ENCODE measurements at regions not wholly inside any gene's neighbourhood (a gene's known extent, or its start where the extent isn't known, plus 50 kb on each side); places are given as distances from the start of the nearest gene placed in this dataset.

DNA sequence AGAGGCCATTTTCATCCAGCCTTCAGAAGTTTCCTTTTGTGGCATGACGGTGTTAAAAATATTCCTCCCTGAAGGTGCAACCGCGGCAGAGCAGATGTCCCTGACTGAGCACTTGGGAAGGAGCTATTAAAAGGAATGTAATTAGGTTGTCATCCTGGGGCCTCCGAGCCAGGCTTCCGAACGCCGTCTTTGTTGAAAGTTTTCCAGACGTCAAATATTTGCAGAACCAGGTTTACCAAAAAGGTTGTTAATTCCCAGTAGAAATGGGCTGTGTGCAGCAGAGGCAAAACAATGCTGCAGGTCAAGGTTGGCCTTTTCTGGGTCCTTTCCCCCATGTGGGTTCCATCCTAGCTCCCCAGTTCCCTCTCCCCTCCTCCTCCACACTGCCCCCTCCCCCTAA, 88.8 kb upstream of the CALM2 start:
- no peak overlapping the region for H3K27ac ChIP-seq (ENCODE audit: low read length)
- WGBS (ENCODE audit: insufficient coverage), result 25% methylated on average over 6 of the region's 8 CpGs
- H3K9me3 ChIP-seq (replicated peaks; ENCODE audit: control insufficient read depth, low read depth, low read length), result no peaks in the 10 kb centered on the region

DNA sequence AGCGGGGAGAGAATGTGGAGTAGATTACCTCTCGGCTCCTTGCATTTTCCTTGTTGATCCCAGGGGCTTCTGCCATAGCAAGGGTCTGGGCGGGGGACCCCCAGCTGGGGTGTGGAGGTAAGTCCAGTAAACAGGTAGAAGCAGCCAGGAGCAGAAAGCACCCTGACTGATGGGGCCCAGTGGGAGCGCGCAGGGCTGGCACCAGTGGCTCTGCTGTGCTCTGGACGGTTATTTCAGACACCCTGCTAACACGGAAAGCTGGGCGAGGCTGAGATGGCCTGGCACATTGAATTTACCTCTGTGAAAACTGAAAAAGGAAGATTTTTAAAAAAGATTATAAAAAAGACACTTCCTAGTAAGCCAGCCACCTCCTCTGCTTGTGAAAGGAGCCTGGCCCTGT, 88.4 kb upstream of the CALM2 start:
- Histone ChIP-seq H3K4me1 (ENCODE audit: control insufficient read depth, insufficient read depth, low read length) (peaks cover 10% of the 10 kb centered on the region), H3K4me3 (ENCODE audit: low read length) (no peak overlapping the region), H3K9me3 (replicated peaks; ENCODE audit: control insufficient read depth, low read depth, low read length) (no peaks in the 10 kb centered on the region), H3K27ac (ENCODE audit: low read length) (no peak overlapping the region), H3K27me3 (ENCODE audit: control insufficient read depth, insufficient read depth, low read length) (no peaks in the 10 kb centered on the region), H3K36me3 (ENCODE audit: control insufficient read depth, insufficient read depth, low read length) (no peaks in the 10 kb centered on the region)
- WGBS (ENCODE audit: insufficient coverage), result 88% methylated on average over 4 of the region's 8 CpGs
- no peak for DNase-seq

More for the DNA sequence above, 88.8 kb upstream of the CALM2 start:
- peaks cover 10% of the 10 kb centered on the region for H3K4me1 ChIP-seq (ENCODE audit: control insufficient read depth, insufficient read depth, low read length)
- H3K4me3 ChIP-seq (ENCODE audit: low read length), result no peak overlapping the region
- DNase-seq, result no peak
- no peaks in the 10 kb centered on the region for H3K27me3 ChIP-seq (ENCODE audit: control insufficient read depth, insufficient read depth, low read length)
- H3K36me3 ChIP-seq (ENCODE audit: control insufficient read depth, insufficient read depth, low read length), result no peaks in the 10 kb centered on the region

DNA sequence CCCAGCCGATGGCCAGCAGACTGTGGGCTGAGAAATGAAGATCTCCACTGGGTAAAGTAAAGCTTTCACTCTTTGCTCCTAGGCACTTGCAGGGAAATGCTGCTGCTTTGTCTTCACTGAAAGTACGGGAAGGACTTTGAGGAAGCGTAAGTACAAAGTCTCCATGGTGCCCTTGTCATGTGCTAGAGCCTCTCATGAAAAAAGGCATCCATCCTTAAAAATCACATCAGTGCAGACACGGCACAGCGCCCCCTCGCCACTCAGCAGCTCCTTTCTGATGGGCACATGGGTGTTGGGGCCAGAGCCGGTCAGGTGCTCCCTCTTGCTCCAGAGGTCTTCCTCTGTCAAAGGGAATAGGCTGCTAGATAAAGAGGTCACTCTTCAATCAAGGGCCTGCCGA, 87.8 kb upstream of the CALM2 start:
- WGBS (ENCODE audit: insufficient coverage), result 77% methylated on average over 6 of the region's 8 CpGs
- no peak for DNase-seq
- no peaks in the 10 kb centered on the region for H3K27me3 ChIP-seq (ENCODE audit: control insufficient read depth, insufficient read depth, low read length)
- no peak overlapping the region for H3K27ac ChIP-seq (ENCODE audit: low read length)
- H3K36me3 ChIP-seq (ENCODE audit: control insufficient read depth, insufficient read depth, low read length), result no peaks in the 10 kb centered on the region
- H3K4me1 ChIP-seq (ENCODE audit: control insufficient read depth, insufficient read depth, low read length), result peaks cover 7% of the 10 kb centered on the region
- no peak overlapping the region for H3K4me3 ChIP-seq (ENCODE audit: low read length)
- H3K9me3 ChIP-seq (replicated peaks; ENCODE audit: control insufficient read depth, low read depth, low read length), result no peaks in the 10 kb centered on the region

DNA sequence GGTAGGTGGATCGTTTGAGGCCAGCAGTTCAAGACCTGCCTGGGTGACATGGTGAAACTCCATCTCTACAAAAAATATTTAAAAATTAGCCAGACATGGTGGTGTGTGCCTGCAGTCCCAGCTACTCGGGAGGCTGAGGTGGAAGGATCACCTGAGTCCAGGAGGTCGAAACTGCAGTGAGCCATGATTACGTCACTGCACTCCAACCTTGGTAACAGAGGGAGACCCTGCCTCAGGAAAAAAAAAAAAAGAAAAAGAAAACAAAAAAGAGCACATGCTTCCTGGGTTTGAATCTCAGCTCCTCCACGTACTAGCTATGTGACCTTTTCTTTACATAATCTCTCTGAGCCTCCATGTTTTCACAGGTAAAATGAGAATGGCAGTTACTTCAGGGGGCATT, 86.3 kb upstream of the CALM2 start:
- Histone ChIP-seq H3K27ac (ENCODE audit: low read length) (no peak overlapping the region), H3K4me3 (ENCODE audit: low read length) (no peak overlapping the region)
- 87% methylated on average over 3 of the region's 5 CpGs for WGBS (ENCODE audit: insufficient coverage)

DNA sequence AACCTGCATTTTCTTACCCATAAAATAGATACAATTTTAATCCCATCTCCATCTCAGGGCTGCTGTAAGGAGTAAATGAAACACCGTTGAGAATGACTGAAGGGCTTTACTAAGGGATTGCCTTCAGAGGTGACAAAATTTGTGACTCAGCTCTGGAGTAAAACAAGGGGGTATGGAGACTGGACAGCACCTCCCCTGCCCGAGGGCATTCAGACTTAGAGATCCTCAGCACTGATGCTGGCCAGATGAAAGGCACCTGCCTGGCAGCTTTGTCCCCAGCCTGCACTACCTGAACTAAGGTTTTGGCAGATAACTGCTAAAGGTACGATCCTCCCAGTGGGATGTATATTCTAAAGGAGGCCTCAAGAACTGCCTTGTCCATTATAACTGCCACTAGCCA, 84.7 kb upstream of the CALM2 start:
- Histone ChIP-seq H3K27ac (ENCODE audit: low read length) (no peak overlapping the region), H3K27me3 (ENCODE audit: control insufficient read depth, insufficient read depth, low read length) (no peaks in the 10 kb centered on the region), H3K4me3 (ENCODE audit: low read length) (no peak overlapping the region), H3K4me1 (ENCODE audit: control insufficient read depth, insufficient read depth, low read length) (peaks cover 7% of the 10 kb centered on the region), H3K36me3 (ENCODE audit: control insufficient read depth, insufficient read depth, low read length) (no peaks in the 10 kb centered on the region), H3K9me3 (replicated peaks; ENCODE audit: control insufficient read depth, low read depth, low read length) (no peaks in the 10 kb centered on the region)
- DNase-seq, result no peak
- WGBS (ENCODE audit: insufficient coverage), result 67% methylated on average over 2 of the region's 3 CpGs

More for the DNA sequence above, 86.3 kb upstream of the CALM2 start:
- Histone ChIP-seq H3K4me1 (ENCODE audit: control insufficient read depth, insufficient read depth, low read length) (peaks cover 7% of the 10 kb centered on the region), H3K9me3 (replicated peaks; ENCODE audit: control insufficient read depth, low read depth, low read length) (no peaks in the 10 kb centered on the region), H3K36me3 (ENCODE audit: control insufficient read depth, insufficient read depth, low read length) (no peaks in the 10 kb centered on the region), H3K27me3 (ENCODE audit: control insufficient read depth, insufficient read depth, low read length) (no peaks in the 10 kb centered on the region)
- DNase-seq, result no peak

DNA sequence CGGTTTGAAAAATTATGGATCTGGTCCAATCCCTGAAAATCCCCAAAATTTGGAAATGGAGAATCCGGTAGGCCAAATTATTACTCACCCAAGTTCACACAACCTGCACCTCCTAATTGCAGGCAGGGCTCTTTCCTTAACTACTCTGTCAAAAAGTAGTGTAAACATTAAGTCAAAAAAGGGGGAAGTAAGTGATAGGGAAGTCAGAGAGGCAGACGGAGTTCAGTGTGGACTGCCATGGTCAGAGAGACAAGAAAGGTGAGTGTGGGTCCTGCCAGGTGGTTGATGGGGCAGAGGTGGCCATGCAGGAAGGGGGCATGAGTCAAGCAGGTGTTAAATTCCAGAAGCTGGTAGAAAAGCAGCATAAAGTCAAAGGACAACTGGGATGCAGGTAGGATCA, 83.5 kb upstream of the CALM2 start:
- peaks cover under 1% of the 10 kb centered on the region for H3K4me1 ChIP-seq (ENCODE audit: control insufficient read depth, insufficient read depth, low read length)
- H3K4me3 ChIP-seq (ENCODE audit: low read length), result no peak overlapping the region
- WGBS (ENCODE audit: insufficient coverage), result 57% methylated on average over 1 of the region's 3 CpGs
- no peaks in the 10 kb centered on the region for H3K36me3 ChIP-seq (ENCODE audit: control insufficient read depth, insufficient read depth, low read length)
- no peak for DNase-seq
- no peak overlapping the region for H3K27ac ChIP-seq (ENCODE audit: low read length)
- H3K9me3 ChIP-seq (replicated peaks; ENCODE audit: control insufficient read depth, low read depth, low read length), result no peaks in the 10 kb centered on the region
- no peaks in the 10 kb centered on the region for H3K27me3 ChIP-seq (ENCODE audit: control insufficient read depth, insufficient read depth, low read length)

DNA sequence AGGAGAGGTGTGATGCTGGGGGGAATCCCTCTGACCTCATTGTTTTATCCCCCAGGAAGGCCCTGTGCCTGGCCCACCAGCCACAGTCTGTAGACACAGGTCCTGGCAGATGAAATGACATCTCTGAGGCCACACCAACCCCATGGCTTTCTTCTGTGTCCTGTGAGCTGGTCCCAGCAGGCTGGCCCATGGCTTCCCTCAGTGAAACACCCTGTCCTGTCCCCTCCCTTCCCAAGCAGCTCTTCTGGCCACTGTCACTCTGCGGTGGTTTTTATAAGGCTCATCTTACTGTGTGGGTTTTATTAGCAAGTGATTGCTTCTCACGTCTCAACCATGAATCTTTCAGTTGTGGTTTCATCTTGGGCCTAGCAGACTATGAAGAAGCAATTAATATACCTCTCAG, 81.6 kb upstream of the CALM2 start:
- H3K27ac ChIP-seq (ENCODE audit: low read length), result no peak overlapping the region
- no peaks in the 10 kb centered on the region for H3K9me3 ChIP-seq (replicated peaks; ENCODE audit: control insufficient read depth, low read depth, low read length)

DNA sequence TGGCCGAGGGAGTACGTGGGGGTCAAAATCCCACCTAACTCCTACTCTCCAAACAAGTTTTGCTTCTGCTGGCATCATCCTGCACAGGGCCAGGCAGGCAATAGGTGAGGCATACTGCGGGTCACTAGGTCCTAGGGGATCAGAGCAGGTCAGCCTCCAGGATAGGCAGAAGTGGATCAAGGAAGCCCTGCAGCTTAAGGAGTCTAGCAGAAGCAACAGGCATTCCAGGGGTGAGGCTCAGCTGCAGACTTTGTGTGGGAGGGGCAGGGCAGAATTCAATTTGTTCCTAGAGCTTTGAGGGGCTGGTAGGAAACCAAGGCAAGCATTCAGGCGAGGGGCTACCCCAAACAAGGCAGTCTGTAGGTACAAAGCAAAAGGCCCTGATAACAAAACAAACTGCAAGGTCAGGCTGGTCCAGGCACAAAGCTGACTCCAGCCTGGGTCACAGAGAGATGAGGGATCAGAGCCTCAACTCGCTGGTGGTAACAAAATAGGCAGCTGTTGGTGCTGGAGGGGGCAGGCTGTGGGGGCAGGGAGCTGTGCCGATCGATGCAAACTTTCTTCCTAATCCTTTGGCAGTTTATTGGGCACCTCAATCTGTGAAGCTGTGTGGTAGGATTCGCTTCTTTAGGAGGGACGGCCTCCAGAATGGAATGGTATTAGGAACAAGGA, 80.2 kb upstream of the CALM2 start:
- Histone ChIP-seq H3K4me3 (ENCODE audit: low read length) (no peak overlapping the region), H3K27ac (ENCODE audit: low read length) (no peak overlapping the region), H3K27me3 (ENCODE audit: control insufficient read depth, insufficient read depth, low read length) (no peaks in the 10 kb centered on the region), H3K36me3 (ENCODE audit: control insufficient read depth, insufficient read depth, low read length) (no peaks in the 10 kb centered on the region), H3K4me1 (ENCODE audit: control insufficient read depth, insufficient read depth, low read length) (no peaks in the 10 kb centered on the region), H3K9me3 (replicated peaks; ENCODE audit: control insufficient read depth, low read depth, low read length) (no peaks in the 10 kb centered on the region)
- WGBS (ENCODE audit: insufficient coverage), result 56% methylated on average over 6 of the region's 9 CpGs
- no peak for DNase-seq

More for the DNA sequence above, 81.6 kb upstream of the CALM2 start:
- WGBS (ENCODE audit: insufficient coverage), result no CpG with 5 or more reads among the region's 2 CpGs
- H3K36me3 ChIP-seq (ENCODE audit: control insufficient read depth, insufficient read depth, low read length), result no peaks in the 10 kb centered on the region
- H3K27me3 ChIP-seq (ENCODE audit: control insufficient read depth, insufficient read depth, low read length), result no peaks in the 10 kb centered on the region
- no peak overlapping the region for H3K4me3 ChIP-seq (ENCODE audit: low read length)
- H3K4me1 ChIP-seq (ENCODE audit: control insufficient read depth, insufficient read depth, low read length), result no peaks in the 10 kb centered on the region
- DNase-seq, result no peak

DNA sequence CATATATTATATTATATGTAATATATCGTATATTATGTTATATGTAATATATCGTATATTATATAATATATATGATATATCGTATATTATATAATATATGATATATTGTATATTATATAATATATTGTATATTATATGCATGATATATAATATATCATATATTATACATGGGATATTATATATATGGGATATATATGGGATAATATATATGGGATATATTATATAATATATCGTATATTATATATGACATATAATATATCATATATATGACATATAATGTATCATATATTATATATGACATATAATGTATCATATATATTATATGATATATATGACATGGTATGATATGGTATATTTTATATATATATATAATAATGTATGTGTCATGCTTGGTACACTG, 79.5 kb upstream of the CALM2 start:
- H3K4me1 ChIP-seq (ENCODE audit: control insufficient read depth, insufficient read depth, low read length), result no peaks in the 10 kb centered on the region
- no peak overlapping the region for H3K4me3 ChIP-seq (ENCODE audit: low read length)
- no peak overlapping the region for H3K27ac ChIP-seq (ENCODE audit: low read length)
- DNase-seq, result no peak
- WGBS (ENCODE audit: insufficient coverage), result no CpG with 5 or more reads among the region's 4 CpGs
- H3K9me3 ChIP-seq (replicated peaks; ENCODE audit: control insufficient read depth, low read depth, low read length), result no peaks in the 10 kb centered on the region
- no peaks in the 10 kb centered on the region for H3K27me3 ChIP-seq (ENCODE audit: control insufficient read depth, insufficient read depth, low read length)
- no peaks in the 10 kb centered on the region for H3K36me3 ChIP-seq (ENCODE audit: control insufficient read depth, insufficient read depth, low read length)

DNA sequence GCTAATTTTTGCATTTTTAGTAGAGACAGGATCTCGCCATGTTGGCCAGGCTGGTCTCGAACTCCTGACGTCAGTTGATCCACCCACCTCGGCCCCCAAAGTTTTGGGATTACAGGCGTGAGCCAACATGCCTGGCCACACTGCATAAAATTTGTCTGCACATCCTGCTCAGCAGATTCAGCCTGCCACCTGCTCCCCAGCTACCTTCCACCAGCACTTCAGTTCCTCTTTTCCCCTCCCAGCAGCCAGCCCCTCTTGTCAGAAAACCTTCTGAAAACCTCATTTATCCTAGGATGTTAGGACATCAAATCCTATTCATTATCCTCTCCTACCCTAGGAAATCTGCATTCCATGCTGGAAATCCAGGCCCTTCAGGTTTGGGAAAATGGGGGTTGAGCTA, 78.2 kb upstream of the CALM2 start:
- no peaks in the 10 kb centered on the region for H3K27me3 ChIP-seq (ENCODE audit: control insufficient read depth, insufficient read depth, low read length)
- no peaks in the 10 kb centered on the region for H3K36me3 ChIP-seq (ENCODE audit: control insufficient read depth, insufficient read depth, low read length)
- no peak overlapping the region for H3K4me3 ChIP-seq (ENCODE audit: low read length)
- DNase-seq, result no peak
- no peaks in the 10 kb centered on the region for H3K9me3 ChIP-seq (replicated peaks; ENCODE audit: control insufficient read depth, low read depth, low read length)
- H3K27ac ChIP-seq (ENCODE audit: low read length), result no peak overlapping the region
- WGBS (ENCODE audit: insufficient coverage), result 85% methylated on average over 5 of the region's 5 CpGs
- peaks cover 8% of the 10 kb centered on the region for H3K4me1 ChIP-seq (ENCODE audit: control insufficient read depth, insufficient read depth, low read length)

DNA sequence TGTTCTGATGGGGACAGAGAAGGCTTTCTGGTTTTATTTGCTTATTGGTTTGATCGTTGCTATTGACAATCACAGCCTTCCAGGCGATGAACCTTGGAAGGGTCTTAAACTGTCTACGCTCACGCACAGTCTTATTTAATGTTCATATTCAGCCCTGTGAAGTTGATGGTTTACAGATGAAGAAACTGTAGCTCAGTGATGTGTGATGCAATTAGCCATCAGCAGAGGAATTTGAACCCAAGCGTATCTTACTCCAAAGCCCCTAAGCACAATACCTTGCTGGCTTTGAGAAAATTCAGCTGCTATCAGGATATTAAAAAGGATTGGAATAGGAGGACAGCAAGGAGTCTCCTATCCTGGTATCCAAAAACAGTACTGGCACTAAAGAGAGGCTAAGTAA, 77.1 kb upstream of the CALM2 start:
- DNase-seq, result no peak
- no peaks in the 10 kb centered on the region for H3K9me3 ChIP-seq (replicated peaks; ENCODE audit: control insufficient read depth, low read depth, low read length)
- H3K27me3 ChIP-seq (ENCODE audit: control insufficient read depth, insufficient read depth, low read length), result no peaks in the 10 kb centered on the region
- no peak overlapping the region for H3K4me3 ChIP-seq (ENCODE audit: low read length)
- peaks cover 12% of the 10 kb centered on the region for H3K4me1 ChIP-seq (ENCODE audit: control insufficient read depth, insufficient read depth, low read length)
- no peaks in the 10 kb centered on the region for H3K36me3 ChIP-seq (ENCODE audit: control insufficient read depth, insufficient read depth, low read length)
- no peak overlapping the region for H3K27ac ChIP-seq (ENCODE audit: low read length)
- 100% methylated on average over 4 of the region's 5 CpGs for WGBS (ENCODE audit: insufficient coverage)

Data from muscle of leg (tissue), 3 donors.